Adipocyte (in vitro differentiated cells): ENCODE measurements at regions not wholly inside any gene's neighbourhood (a gene's known extent, or its start where the extent isn't known, plus 50 kb on each side); places are given as distances from the start of the nearest gene placed in this dataset.
"Not testable (repeated sequence)": the region's sequence is repeated elsewhere in the genome, so short reads cannot be mapped to it uniquely, and the experiment has no call there.

ENCODE experiments used
- DNase-seq: peaks from one replicate; pipeline ENCODE4 v3.0.0-alpha.2; 2015; ENCODE audit warnings: low read depth
- H3K27me3 ChIP-seq: replicated peaks from 2 replicates; pipeline ENCODE4 v1.7.0; 2013; ENCODE audit warnings: mild to moderate bottlenecking, low read length, moderate library complexity; ENCODE audit not compliant: control insufficient read depth, insufficient read depth
- H3K36me3 ChIP-seq: 2 replicates; pipeline ENCODE4 v1.7.0; 2013; ENCODE audit warnings: low read length, mild to moderate bottlenecking, moderate library complexity; ENCODE audit not compliant: control insufficient read depth, insufficient read depth, severe bottlenecking
- H3K4me1 ChIP-seq: 2 replicates; pipeline ENCODE4 v1.7.0; 2013; ENCODE audit warnings: mild to moderate bottlenecking, low read length, moderate library complexity; ENCODE audit not compliant: control insufficient read depth, insufficient read depth
- H3K4me3 ChIP-seq: 2 replicates; pipeline ENCODE4 v1.7.0; 2013; ENCODE audit warnings: mild to moderate bottlenecking, low read length, moderate library complexity
- H3K9ac ChIP-seq: 2 replicates; pipeline ENCODE4 v1.7.0; 2013; ENCODE audit warnings: mild to moderate bottlenecking, low read length, moderate library complexity
- H3K9me3 ChIP-seq: 2 replicates; pipeline ENCODE4 v1.7.0; 2013; ENCODE audit warnings: mild to moderate bottlenecking, low read length, moderate library complexity; ENCODE audit not compliant: control insufficient read depth

DNA sequence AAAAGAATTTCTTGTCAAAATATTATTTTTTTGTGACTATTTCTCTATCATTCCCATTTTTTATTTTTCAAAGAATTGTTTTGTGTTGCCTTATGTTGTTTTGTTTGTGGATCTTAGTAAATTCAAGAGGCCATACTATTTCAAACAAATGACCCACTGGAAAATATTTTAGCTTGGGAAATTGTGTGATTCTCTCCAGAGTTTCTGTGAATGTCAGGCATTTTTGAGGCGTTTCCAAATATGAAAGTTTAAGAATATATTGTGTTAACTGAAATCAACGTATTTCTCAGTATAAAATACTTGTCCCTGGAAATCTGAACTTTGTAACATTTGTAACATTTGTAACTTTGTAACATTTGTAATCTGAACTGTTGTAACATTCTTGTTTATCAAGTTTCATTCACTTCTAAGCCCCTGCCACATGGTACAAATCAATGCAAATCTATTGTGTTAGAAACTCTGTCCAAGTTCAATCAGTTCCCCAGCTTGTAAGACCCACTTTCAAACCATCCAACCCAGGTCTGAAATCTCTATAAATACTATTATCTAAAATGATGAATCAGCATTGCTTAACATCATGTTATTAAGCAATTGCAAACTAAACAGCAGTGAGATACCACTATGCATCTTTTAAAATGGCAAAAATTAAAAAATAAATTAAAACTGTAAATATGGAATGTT lies 465.4 kb upstream of the GRID2 start:
- peak; percentile 54 for DNase-seq
- no peaks in the 10 kb centered on the region for H3K36me3 ChIP-seq
- no peak overlapping the region for H3K4me3 ChIP-seq
- no peak overlapping the region for H3K9ac ChIP-seq
- peaks cover 12% of the 10 kb centered on the region for H3K4me1 ChIP-seq
- peaks cover 19% of the 10 kb centered on the region for H3K9me3 ChIP-seq
- peaks cover 4% of the 10 kb centered on the region for H3K27me3 ChIP-seq

DNA sequence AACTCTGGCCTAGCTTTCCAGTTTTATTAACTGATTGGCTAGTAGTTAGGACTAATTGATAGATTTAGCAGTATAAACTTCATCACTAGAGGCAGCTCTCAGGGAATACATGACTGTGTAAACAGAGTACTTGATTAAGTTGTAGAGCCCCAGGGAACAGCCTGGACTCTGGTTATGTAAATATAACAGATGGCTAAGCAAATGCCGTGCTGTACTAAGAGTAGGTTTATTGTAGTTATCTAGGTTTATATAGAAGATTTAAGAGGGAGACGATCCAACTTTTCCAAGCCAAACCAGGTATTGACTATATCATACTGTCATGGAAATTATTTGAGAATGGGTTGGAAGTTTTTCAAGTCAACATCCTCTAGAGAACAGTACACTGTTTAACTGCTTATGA lies 463.4 kb upstream of the GRID2 start:
- Histone ChIP-seq H3K4me3 (no peak overlapping the region), H3K36me3 (no peaks in the 10 kb centered on the region), H3K27me3 (no peaks in the 10 kb centered on the region), H3K9me3 (peaks cover 2% of the 10 kb centered on the region), H3K4me1 (peaks cover 12% of the 10 kb centered on the region), H3K9ac (no peak overlapping the region)
- no peak for DNase-seq

DNA sequence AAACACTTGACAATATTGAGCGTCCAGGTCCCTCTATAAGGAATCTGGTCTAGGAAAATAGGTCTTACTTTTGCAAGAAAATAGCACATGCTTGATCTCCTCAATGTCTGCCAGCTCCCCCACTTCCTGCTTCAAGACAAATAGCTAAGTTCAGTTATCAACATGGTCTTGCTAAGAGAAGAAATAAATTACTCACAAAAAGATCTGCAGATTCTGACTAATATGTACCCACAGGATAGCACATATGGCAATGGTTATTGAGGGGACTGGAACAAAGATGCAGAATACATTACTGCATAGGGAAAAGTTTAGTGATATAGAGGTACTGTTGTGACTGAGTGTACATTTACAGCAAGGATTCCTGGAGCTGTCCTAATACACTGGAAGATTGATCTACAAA lies 457.5 kb upstream of the GRID2 start:
- Histone ChIP-seq H3K36me3 (no peaks in the 10 kb centered on the region), H3K4me3 (no peak overlapping the region), H3K9ac (no peak overlapping the region), H3K4me1 (no peaks in the 10 kb centered on the region), H3K27me3 (no peaks in the 10 kb centered on the region), H3K9me3 (peaks cover 9% of the 10 kb centered on the region)
- no peak for DNase-seq

DNA sequence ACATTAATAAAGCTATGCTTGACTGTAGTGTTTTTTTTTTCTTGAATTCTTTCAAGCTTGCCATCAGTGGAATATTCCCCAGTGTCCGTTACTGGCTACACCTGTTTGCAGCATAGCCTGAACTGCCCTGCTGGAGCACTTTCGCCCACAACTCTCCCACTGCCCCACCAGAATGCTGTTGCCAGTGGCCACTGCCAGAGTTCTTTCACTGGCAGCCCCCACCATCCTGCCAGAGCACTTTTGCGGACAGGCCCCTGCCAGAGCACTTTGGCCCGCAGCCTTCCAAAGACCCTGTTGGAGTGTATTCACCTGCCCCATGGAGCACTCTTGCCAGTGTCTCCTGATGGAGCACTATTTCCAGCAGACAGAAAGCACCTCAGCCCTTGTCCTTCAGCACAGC lies 452.3 kb upstream of the GRID2 start:
- H3K27me3 ChIP-seq, result no peaks in the 10 kb centered on the region
- no peak for DNase-seq
- H3K36me3 ChIP-seq, result no peaks in the 10 kb centered on the region
- peaks cover 6% of the 10 kb centered on the region for H3K9me3 ChIP-seq
- H3K4me3 ChIP-seq, result no peak overlapping the region
- H3K9ac ChIP-seq, result no peak overlapping the region
- H3K4me1 ChIP-seq, result no peaks in the 10 kb centered on the region

DNA sequence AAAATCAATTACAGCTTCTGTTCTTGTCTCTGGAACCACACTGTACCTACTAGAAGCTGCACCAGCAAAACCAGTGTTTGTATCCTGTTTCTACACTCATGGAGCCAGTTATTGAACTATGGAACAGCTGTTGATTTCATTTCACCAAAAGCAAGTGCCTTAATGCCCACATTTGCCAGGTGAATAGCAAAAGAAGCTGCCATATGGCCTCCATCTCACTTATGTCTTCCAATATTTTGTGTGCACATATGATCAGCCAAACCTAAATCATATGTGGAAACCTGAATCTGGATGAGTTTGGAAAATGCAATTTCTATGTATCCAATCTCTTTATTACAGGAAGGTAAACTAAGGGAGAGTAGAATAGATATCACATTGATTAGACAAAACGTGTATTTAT lies 415.8 kb upstream of the GRID2 start:
- no peaks in the 10 kb centered on the region for H3K36me3 ChIP-seq
- H3K4me1 ChIP-seq, result no peaks in the 10 kb centered on the region
- H3K4me3 ChIP-seq, result no peak overlapping the region
- H3K27me3 ChIP-seq, result no peaks in the 10 kb centered on the region
- DNase-seq, result no peak
- no peaks in the 10 kb centered on the region for H3K9me3 ChIP-seq
- no peak overlapping the region for H3K9ac ChIP-seq

DNA sequence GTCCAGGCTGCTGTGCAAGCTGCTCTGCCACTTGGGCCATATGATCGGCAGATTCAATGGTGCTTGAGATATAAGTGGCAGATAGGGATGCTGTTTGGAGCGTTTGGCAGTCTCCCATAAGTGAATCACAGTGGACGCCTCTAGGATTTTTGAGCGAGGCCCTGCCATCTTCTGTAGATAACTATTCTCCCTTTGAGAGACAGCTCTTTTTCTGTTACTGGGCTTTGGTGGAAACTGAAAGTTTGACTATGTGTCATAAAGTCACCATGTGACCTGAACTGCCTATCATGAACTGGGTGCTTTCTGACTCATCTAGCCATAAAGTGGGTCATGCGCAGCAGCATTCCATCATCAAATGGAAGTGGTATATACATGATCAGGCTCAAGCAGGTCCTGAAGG lies 412.5 kb upstream of the GRID2 start:
- not testable (repeated sequence) for H3K4me1 ChIP-seq, H3K9me3 ChIP-seq

DNA sequence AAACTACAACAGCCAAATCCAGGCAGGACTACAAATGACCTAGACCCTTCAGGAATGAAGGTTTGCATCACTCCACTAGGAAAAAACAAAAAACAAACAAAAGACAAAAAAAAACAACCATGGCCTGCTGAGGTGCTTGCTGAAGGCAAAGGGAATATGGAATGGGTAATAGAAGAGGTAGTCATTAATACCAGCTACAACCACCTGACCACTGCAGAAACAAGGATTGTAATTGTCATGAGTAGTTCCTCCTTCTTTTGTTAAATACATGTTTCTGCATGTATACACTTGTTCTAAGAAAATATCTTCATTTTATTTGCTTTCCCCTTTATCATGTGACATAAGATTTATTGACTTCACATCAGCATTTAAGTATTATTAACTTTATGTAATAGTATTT lies 409.8 kb upstream of the GRID2 start:
- Histone ChIP-seq H3K4me1 (no peaks in the 10 kb centered on the region), H3K9ac (no peak overlapping the region), H3K4me3 (no peak overlapping the region), H3K36me3 (no peaks in the 10 kb centered on the region), H3K9me3 (no peaks in the 10 kb centered on the region), H3K27me3 (no peaks in the 10 kb centered on the region)
- no peak for DNase-seq

More for the DNA sequence above, 412.5 kb upstream of the GRID2 start:
- not testable (repeated sequence) for H3K36me3 ChIP-seq, H3K9ac ChIP-seq, DNase-seq, H3K27me3 ChIP-seq, H3K4me3 ChIP-seq

DNA sequence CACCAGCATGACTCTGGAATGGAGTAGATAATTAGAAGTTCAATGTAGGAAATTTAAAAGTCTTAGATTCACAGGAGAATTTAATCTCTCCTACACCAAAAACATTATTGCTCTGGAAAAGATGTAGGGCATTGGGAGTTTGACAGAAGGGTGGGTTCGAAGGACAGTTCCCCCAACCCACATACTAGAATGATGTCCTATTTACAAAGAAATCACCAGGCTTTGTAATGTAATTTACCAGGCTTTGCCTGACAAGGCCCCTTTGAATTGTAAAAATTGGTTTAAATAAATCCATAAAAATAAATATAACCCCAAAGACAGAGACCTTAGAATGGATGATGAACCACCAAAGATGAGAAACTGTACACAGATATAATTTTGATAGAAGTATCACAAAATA lies 399.2 kb upstream of the GRID2 start:
- Histone ChIP-seq H3K4me3 (no peak overlapping the region), H3K4me1 (no peaks in the 10 kb centered on the region), H3K36me3 (no peaks in the 10 kb centered on the region), H3K9ac (no peak overlapping the region), H3K9me3 (no peaks in the 10 kb centered on the region), H3K27me3 (no peaks in the 10 kb centered on the region)
- DNase-seq, result no peak

DNA sequence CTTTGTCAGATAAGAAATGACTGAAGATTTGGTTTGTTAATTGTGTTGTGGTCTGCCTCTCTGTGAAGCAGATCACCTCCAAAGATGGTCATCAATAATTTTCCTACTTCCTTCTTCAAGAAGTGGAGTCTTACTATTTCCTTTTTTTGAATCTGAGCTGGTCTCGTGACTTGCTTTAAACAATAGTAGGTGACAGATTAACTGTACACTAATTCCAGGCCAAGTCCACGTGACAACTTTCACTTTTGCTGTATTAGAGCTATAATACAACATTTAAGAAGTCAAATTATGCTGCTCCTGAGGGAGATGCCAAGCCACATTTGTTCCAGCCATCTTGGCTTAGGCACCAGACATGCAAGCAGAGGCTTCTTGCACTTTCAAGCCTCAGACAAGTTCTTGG lies 393.8 kb upstream of the GRID2 start:
- H3K36me3 ChIP-seq, result no peaks in the 10 kb centered on the region

DNA sequence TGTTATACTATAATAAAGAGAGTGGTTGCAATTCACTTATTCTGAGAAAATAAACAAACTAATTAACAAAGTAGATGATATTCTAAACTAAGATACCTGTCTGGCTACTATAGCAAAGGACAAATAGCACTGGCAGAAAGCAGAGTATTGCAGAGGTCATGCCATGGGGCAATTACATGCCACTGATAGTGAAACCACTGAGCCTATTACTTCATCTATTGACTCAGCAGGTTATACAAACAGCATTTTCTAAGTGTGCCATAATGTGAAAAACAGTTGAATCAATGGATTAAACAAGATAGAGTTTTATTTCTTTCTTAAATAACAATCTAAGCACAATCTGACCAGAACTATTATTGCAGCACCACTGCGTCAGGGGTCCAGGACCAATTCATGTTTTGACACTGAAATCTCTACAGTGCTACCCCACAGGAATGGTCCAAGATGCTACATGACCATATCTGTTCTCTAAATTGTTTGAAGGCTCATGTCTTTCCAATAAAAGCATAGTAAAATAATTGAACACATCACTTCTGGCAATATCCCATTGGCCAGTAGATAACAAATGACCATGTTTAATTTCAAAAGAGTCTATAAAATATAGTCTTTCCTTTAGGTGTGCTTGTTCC lies 389.5 kb upstream of the GRID2 start:
- no peak overlapping the region for H3K4me3 ChIP-seq
- DNase-seq, result peak; percentile 14
- no peak overlapping the region for H3K9ac ChIP-seq
- peaks cover 4% of the 10 kb centered on the region for H3K4me1 ChIP-seq
- H3K36me3 ChIP-seq, result no peaks in the 10 kb centered on the region
- H3K9me3 ChIP-seq, result no peaks in the 10 kb centered on the region
- H3K27me3 ChIP-seq, result no peaks in the 10 kb centered on the region

More for the DNA sequence above, 393.8 kb upstream of the GRID2 start:
- DNase-seq, result no peak
- H3K9me3 ChIP-seq, result no peaks in the 10 kb centered on the region
- no peak overlapping the region for H3K4me3 ChIP-seq
- H3K27me3 ChIP-seq, result no peaks in the 10 kb centered on the region
- H3K4me1 ChIP-seq, result peaks cover 4% of the 10 kb centered on the region
- no peak overlapping the region for H3K9ac ChIP-seq

DNA sequence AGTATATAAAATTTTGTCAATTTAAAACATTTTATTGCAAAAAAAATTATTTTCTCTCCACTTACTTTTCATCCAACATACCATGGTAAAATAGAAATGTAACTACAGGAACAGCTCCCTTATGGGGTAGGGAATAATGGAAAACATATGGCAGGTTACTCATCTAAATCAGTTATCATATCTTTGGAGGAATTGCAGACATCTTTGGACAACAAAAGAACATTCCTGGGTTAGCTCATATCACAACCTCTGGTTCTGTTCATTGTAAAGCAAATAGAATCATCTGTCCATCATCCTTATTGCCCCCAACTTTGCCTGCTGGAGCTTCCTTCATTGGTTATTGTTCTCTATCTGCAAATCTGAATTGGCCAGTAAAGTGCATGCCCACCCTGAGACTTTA lies 387.5 kb upstream of the GRID2 start:
- no peaks in the 10 kb centered on the region for H3K27me3 ChIP-seq
- H3K9me3 ChIP-seq, result no peaks in the 10 kb centered on the region
- peak; percentile 20 for DNase-seq
- no peak overlapping the region for H3K4me3 ChIP-seq
- H3K9ac ChIP-seq, result no peak overlapping the region
- peaks cover 4% of the 10 kb centered on the region for H3K4me1 ChIP-seq
- no peaks in the 10 kb centered on the region for H3K36me3 ChIP-seq

DNA sequence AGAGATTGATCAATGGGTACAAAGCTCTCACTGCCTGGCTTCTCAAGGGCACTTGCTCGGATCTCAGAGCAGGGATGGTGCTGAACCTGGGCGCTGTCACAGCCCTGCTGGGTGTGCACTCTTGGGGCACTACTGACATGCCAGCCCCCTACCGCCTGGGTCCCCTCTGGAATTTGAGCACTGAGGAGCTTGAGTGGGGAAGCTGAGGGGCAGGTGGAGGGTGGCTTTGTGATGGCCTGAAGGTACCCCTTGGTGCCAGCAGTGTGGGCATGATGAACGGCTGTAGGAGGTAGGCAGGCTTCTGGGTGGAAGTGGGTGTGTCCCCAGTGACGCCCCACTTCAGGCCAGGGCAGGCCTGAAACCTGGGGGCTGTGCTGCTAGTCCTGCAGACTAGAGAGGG lies 379.1 kb upstream of the GRID2 start:
- H3K36me3 ChIP-seq, result no peaks in the 10 kb centered on the region
- no peaks in the 10 kb centered on the region for H3K27me3 ChIP-seq
- no peak overlapping the region for H3K9ac ChIP-seq
- DNase-seq, result no peak
- no peaks in the 10 kb centered on the region for H3K4me1 ChIP-seq
- no peak overlapping the region for H3K4me3 ChIP-seq
- no peaks in the 10 kb centered on the region for H3K9me3 ChIP-seq
